ENCODE measurements at regions not wholly inside any gene's neighbourhood (a gene's known extent, or its start where the extent isn't known, plus 50 kb on each side); places are given as distances from the start of the nearest gene placed in this dataset.

GRCh38 chr2:136527560-136527959 is 237.8 kb upstream of the THSD7B start:
- no peak for TF ChIP-seq GATA3 (IDR thresholded peaks at IDR 0.05; ENCODE audit: low read depth, low read length)
- no peak for TF ChIP-seq GATA2 (IDR thresholded peaks at IDR 0.05; ENCODE audit: low read depth, low read length)

All from SH-SY5Y (cell line).